Psoas muscle (tissue), 7 donors: ENCODE measurements at regions not wholly inside any gene's neighbourhood (a gene's known extent, or its start where the extent isn't known, plus 50 kb on each side); places are given as distances from the start of the nearest gene placed in this dataset.

ENCODE experiments used
- ATAC-seq, 4 donors: fragments of 200-7000 bp; cut with Tn5 transposase; one replicate each; pipeline ENCODE4 v1.9.1; 2020; ENCODE audit warnings: moderate library complexity in 3 of 4, mild to moderate bottlenecking in 2 of 4
- DNase-seq, 2 donors: peaks; one replicate each; pipeline ENCODE4 v3.0.0-alpha.2; 2020
- H3K27ac ChIP-seq: fragments of 200-600 bp; one replicate; pipeline ENCODE4 v1.8.0; 2022
- H3K27me3 ChIP-seq, 3 donors: fragments of 200-600 bp in 1 of 3; one replicate each; pipeline versions ENCODE4 v1.6.1 to v1.8.0; 2013 to 2022; ENCODE audit warnings: low read length in 2 of 3, mild to moderate bottlenecking in 2 of 3, moderate library complexity in 1 of 3; ENCODE audit not compliant: insufficient read depth in 3 of 3
- H3K36me3 ChIP-seq, 2 donors: fragments of 200-600 bp in 1 of 2; one replicate each; pipeline versions ENCODE4 v1.6.1 to v1.8.0; 2013 to 2022; ENCODE audit warnings: low read depth in 1 of 2, mild to moderate bottlenecking in 1 of 2, moderate library complexity in 1 of 2; ENCODE audit not compliant: insufficient read depth in 1 of 2
- H3K4me1 ChIP-seq: fragments of 200-600 bp; one replicate; pipeline ENCODE4 v1.8.0; 2022
- H3K4me3 ChIP-seq: fragments of 200-600 bp; one replicate; pipeline ENCODE4 v1.8.0; 2022; ENCODE audit warnings: mild to moderate bottlenecking
- H3K9me3 ChIP-seq: fragments of 200-600 bp; one replicate; pipeline ENCODE4 v1.8.0; 2022
- CTCF ChIP-seq: fragments of 200-600 bp; IDR thresholded peaks from one replicate; pipeline ENCODE4 v1.8.0; 2022; ENCODE audit warnings: antibody characterized with exemption
- WGBS, 3 donors: extraction: QIAGEN DNeasy Blood & Tissue Kit; methylation state at CpG; one replicate each; pipeline versions ENCODE4 v1.1.6 to v1.1.7; 2013; 5-methylcytosine and 5-hydroxymethylcytosine counted together
- intact Hi-C, 2 donors: fragments of 100-400 bp; cut with DNase I; formaldehyde crosslinking; loops; one replicate each; pipeline versions ENCODE4 v1.11.0 to v1.14.2; 2022
- donor health status: healthy with polysubstance abuse.
- donor health status: DM: no; HTN: no; CAD: no; lungs with moderate emphysema.
- donor health status: Bipolar disorder and iron deficiency.
- donor health status: healthy.
- donor health status: DM: yes; HTN: yes; CAD: no.
- donor health status: DM: no; HTN: no; CAD: no.
- donor health status: DM: yes; HTN: yes; CAD: no.

- 72 to 82% (median 77%) methylated on average over 2 of the region's 2 CpGs for WGBS, 3 donors
- H3K9me3 ChIP-seq, result no peaks in the 10 kb centered on the region
- no peaks in the 10 kb centered on the region for H3K36me3 ChIP-seq
- H3K4me3 ChIP-seq, result no peak overlapping the region
- ATAC-seq (no peak), DNase-seq (no peak)
- peaks cover 0 to 12% (median 7%) of the 10 kb centered on the region in 3 donors for H3K27me3 ChIP-seq
- intact Hi-C loops, result no loop called here
- TF ChIP-seq CTCF, result no peak
- no peaks in the 10 kb centered on the region for H3K4me1 ChIP-seq
- no peak overlapping the region for H3K27ac ChIP-seq
Observed at GRCh38 chr5:154535535-154535934, 57.5 kb upstream of the HAND1 start.

DNA sequence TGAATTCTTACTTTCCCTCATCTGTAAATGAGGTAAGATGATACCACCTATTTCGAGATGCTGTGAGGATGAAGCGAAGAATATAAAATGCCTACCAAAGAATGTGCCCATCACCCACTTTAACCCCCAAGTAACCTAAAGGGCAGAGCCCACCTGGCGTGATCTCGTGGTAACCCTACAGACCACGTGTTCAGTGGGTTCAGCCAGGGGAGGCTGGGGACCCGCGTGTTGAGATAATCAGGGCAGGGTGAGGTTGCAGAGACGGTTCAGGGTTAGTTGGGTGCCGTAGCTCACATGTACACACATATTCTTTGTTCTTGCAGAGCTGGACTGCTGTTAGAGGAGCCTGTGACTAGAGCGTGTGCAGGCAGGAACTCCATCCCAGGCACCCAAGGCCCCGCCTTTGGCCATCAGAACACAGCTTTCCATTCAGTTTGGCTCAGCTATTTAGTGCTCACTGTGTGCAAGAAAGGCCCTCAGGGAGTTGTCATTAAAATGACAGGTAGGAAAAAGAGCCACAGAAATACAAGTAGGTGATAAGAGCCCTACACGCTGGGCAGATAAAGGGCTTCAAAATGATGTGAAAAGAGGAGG lies 56.5 kb upstream of the HAND1 start:
- WGBS, 3 donors, result 63 to 71% (median 68%) methylated on average over 12 of the region's 12 CpGs

GRCh38 chr5:154529282-154529681 lies 51.3 kb upstream of the HAND1 start:
- 94 to 100% (median 94%) methylated on average over 1 of the region's 1 CpG for WGBS, 3 donors
- Histone ChIP-seq H3K27ac (no peak overlapping the region), H3K27me3 (peaks cover 0 to 5% (median 3%) of the 10 kb centered on the region in 3 donors), H3K4me3 (no peak overlapping the region), H3K4me1 (no peaks in the 10 kb centered on the region), H3K9me3 (no peaks in the 10 kb centered on the region), H3K36me3 (no peaks in the 10 kb centered on the region)
- no peak for ATAC-seq
- TF ChIP-seq CTCF, result no peak
- intact Hi-C loops, result no loop called here
- DNase-seq, result no peak

More for the DNA sequence above, 56.5 kb upstream of the HAND1 start:
- DNase-seq (no peak), ATAC-seq (no peak)
- Histone ChIP-seq H3K27ac (no peak overlapping the region), H3K27me3 (peaks cover 0 to 12% (median 7%) of the 10 kb centered on the region in 3 donors), H3K4me1 (no peaks in the 10 kb centered on the region), H3K36me3 (no peaks in the 10 kb centered on the region), H3K4me3 (no peak overlapping the region), H3K9me3 (no peaks in the 10 kb centered on the region)
- intact Hi-C loops, result no loop called here
- no peak for TF ChIP-seq CTCF

DNA sequence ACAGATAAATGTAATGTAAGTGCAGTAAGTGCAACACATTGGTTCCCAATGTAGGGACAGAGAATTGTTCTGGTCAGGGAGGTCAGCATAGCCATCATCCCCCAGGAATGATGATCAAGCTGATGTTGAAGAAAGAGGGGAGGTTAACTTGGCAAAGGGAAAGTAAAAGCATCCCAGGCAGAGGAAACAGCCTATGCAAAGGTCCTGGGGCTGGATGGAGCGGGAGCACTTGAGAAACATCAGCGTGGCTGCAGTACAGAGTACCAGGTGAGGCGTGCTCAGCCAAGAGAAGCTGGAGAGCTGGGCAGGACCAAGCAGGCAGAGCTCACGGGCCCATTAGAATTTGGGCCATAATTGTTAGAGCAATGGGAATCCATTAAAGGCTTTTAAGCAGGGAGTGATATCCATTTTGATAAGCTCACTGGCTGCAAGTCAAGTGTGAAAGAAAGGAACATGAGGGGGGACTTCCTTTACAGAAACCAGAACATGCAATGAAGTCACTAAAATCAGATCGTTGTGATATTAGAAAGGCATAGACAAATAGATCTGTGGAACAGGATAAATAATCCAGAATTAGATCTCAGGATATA lies 50.1 kb upstream of the HAND1 start:
- WGBS, 3 donors, result 85 to 91% (median 90%) methylated on average over 5 of the region's 5 CpGs
- H3K4me1 ChIP-seq, result peaks cover 7% of the 10 kb centered on the region
- H3K27me3 ChIP-seq, result peaks cover 0 to 5% (median 3%) of the 10 kb centered on the region in 3 donors
- no peak overlapping the region for H3K27ac ChIP-seq
- intact Hi-C loops, result no loop called here
- no peak overlapping the region for H3K4me3 ChIP-seq
- no peak for DNase-seq
- no peak for TF ChIP-seq CTCF
- no peak for ATAC-seq
- H3K36me3 ChIP-seq, result no peaks in the 10 kb centered on the region
- H3K9me3 ChIP-seq, result no peaks in the 10 kb centered on the region
